MCF 10A (cell line): ENCODE measurements at regions not wholly inside any gene's neighbourhood (a gene's known extent, or its start where the extent isn't known, plus 50 kb on each side); places are given as distances from the start of the nearest gene placed in this dataset.

ENCODE experiments used
- BruUV-seq: library from RNA; stranded (reverse); fragments of 400-500 nt; replicated peaks from 2 replicates; lab custom pipeline; 2021; lab: Mats Ljungman, UMichigan
- CTCF ChIA-PET: fragments of 300-600 bp; sonication (Branson Sonifier 250); formaldehyde crosslinking; extraction: SDS; loops from one replicate; lab custom pipeline; 2021; ENCODE audit warnings: antibody characterized with exemption, inconsistent platforms; lab: Yijun Ruan, JAX
- POLR2A ChIA-PET: fragments of 300-600, 350-650 bp; sonication (Branson Sonifier 250); formaldehyde crosslinking; extraction: SDS; loops from one replicate; lab custom pipeline; 2020; ENCODE audit warnings: antibody characterized with exemption, inconsistent platforms; lab: Yijun Ruan, JAX
- DNase-seq: peaks from one replicate; pipeline ENCODE4 v3.0.0-alpha.2; 2018; ENCODE audit not compliant: unreplicated experiment
- H3K27ac Mint-ChIP-seq: one replicate; pipeline ENCODE4 v1.8.0; 2022; ENCODE audit warnings: mild to moderate bottlenecking, low read depth, mixed read lengths; ENCODE audit not compliant: unreplicated experiment
- H3K27me3 Mint-ChIP-seq: one replicate; pipeline ENCODE4 v1.8.0; 2022; ENCODE audit warnings: mixed read lengths; ENCODE audit not compliant: insufficient read depth, unreplicated experiment
- H3K36me3 Mint-ChIP-seq: one replicate; pipeline ENCODE4 v1.8.0; 2022; ENCODE audit warnings: mild to moderate bottlenecking, moderate library complexity, mixed read lengths; ENCODE audit not compliant: insufficient read depth, unreplicated experiment
- H3K4me1 Mint-ChIP-seq: one replicate; pipeline ENCODE4 v1.8.0; 2022; ENCODE audit warnings: mixed read lengths; ENCODE audit not compliant: insufficient read depth, unreplicated experiment
- H3K4me3 Mint-ChIP-seq: one replicate; pipeline ENCODE4 v1.8.0; 2022; ENCODE audit warnings: mild to moderate bottlenecking, moderate library complexity, mixed read lengths; ENCODE audit not compliant: unreplicated experiment
- H3K9me3 Mint-ChIP-seq: one replicate; pipeline ENCODE4 v1.8.0; 2022; ENCODE audit warnings: mixed read lengths; ENCODE audit not compliant: unreplicated experiment
- intact Hi-C: fragments of 100-400 bp; cut with micrococcal nuclease; formaldehyde crosslinking; loops from 2 replicates; pipeline ENCODE4 v1.14.1; 2022
- TF ChIP-seq, protein P1 (sequence below): fragments of 200-600 bp; IDR thresholded peaks from one replicate; pipeline ENCODE4 v1.8.0; 2022; ENCODE audit warnings: antibody characterized with exemption, mild to moderate bottlenecking; ENCODE audit not compliant: unreplicated experiment

DNA sequence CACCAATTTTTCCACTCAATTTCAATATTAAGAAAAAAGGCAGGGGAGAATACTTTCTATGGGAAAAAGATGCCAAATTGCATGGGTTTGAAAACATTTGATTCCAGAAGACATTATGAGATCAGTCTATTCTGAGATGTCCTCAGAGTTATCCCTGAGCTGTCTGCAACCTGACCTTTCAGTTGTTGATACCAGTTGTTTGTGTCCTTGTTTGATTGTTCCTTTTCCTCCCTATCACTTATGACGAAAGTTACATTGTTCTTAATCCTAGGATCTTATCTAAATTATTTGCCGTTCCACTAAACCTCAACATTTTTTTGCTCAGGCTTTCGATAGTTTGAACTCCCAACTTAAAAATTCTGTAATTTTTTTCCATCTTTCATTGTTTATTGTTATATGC lies 336.3 kb upstream of the NOVA1 start:
- Mint-ChIP-seq H3K4me3 (no peak overlapping the region), H3K9me3 (no peaks in the 10 kb centered on the region), H3K4me1 (peaks cover 5% of the 10 kb centered on the region), H3K27me3 (peaks cover 58% of the 10 kb centered on the region), H3K27ac (no peak overlapping the region), H3K36me3 (no peaks in the 10 kb centered on the region)
- intact Hi-C loops = no loop called here
- POLR2A ChIA-PET = no interaction called here
- CTCF ChIA-PET = no interaction called here
- TF ChIP-seq, protein P1, sequence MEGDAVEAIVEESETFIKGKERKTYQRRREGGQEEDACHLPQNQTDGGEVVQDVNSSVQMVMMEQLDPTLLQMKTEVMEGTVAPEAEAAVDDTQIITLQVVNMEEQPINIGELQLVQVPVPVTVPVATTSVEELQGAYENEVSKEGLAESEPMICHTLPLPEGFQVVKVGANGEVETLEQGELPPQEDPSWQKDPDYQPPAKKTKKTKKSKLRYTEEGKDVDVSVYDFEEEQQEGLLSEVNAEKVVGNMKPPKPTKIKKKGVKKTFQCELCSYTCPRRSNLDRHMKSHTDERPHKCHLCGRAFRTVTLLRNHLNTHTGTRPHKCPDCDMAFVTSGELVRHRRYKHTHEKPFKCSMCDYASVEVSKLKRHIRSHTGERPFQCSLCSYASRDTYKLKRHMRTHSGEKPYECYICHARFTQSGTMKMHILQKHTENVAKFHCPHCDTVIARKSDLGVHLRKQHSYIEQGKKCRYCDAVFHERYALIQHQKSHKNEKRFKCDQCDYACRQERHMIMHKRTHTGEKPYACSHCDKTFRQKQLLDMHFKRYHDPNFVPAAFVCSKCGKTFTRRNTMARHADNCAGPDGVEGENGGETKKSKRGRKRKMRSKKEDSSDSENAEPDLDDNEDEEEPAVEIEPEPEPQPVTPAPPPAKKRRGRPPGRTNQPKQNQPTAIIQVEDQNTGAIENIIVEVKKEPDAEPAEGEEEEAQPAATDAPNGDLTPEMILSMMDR = no peak
- DNase-seq = no peak
- no TSS peak for BruUV-seq

DNA sequence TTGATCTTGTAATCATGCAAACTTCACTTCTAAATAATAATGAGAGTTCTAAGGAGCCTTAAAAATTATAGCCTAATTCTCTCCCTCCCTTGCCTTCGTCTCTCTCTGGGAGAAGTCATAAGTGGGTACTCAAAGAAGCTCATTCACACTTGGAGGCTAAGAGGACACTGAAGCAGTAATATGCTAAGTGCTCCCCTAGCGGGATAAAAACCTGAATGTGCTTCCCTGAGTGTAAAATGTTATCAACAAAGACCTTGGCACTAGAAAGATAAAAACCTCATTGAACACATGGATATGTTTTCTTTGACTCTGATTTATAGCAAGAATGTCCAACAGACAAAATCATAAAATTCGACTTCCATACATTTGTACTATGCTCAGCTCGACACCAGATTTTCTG lies 337.9 kb upstream of the NOVA1 start:
- ChIA-PET CTCF (no interaction called here), POLR2A (no interaction called here)
- H3K27ac Mint-ChIP-seq = no peak overlapping the region
- intact Hi-C loops = no loop called here
- no TSS peak for BruUV-seq
- peaks cover 2% of the 10 kb centered on the region for H3K4me1 Mint-ChIP-seq
- DNase-seq = no peak
- TF ChIP-seq, protein P1 = no peak
- no peak overlapping the region for H3K4me3 Mint-ChIP-seq
- no peaks in the 10 kb centered on the region for H3K36me3 Mint-ChIP-seq
- H3K9me3 Mint-ChIP-seq = no peaks in the 10 kb centered on the region
- peaks cover 59% of the 10 kb centered on the region for H3K27me3 Mint-ChIP-seq

DNA sequence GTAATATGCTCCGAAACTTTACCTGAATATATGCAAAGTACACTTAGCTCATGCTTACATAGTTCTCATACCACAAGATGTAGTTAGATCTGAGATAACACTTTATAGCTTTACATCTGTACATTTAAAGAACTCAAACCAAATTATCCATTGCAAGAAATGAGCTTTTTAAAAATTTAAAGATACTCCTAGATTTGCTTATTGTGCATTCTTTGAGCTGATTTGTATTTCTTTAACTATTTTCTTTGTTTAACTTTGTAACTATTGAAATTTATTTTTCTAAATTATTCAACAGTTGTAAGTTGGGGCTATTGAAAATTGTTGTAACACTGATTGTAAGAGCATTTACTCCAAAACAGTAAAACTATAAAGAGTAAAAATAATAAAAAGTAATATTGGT lies 340.2 kb upstream of the NOVA1 start:
- H3K4me1 Mint-ChIP-seq = no peaks in the 10 kb centered on the region
- DNase-seq = no peak
- POLR2A ChIA-PET = no interaction called here
- CTCF ChIA-PET = no interaction called here
- H3K27ac Mint-ChIP-seq = no peak overlapping the region
- no peaks in the 10 kb centered on the region for H3K9me3 Mint-ChIP-seq
- intact Hi-C loops = no loop called here
- no TSS peak for BruUV-seq
- TF ChIP-seq, protein P1 = no peak
- H3K36me3 Mint-ChIP-seq = no peaks in the 10 kb centered on the region
- no peak overlapping the region for H3K4me3 Mint-ChIP-seq
- H3K27me3 Mint-ChIP-seq = peaks cover 43% of the 10 kb centered on the region

DNA sequence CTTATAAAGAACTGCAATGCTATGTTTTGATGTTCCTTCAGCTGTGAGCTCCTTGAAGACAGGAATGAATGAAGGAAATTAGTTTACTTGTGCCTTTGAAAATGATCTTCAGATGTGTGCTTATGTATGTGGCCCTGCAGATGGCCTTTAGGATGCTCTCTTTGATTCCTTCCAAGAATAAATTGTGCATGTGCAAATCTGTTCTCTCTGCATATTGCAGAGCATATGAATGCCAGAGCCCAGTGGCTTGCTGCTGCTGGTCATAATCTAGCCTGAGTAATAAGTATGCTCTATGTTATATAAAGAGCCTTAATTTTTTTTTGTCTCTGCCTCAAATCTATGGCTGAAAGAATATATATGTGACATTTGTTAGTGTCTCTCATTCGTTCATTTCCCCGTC lies 341.9 kb upstream of the NOVA1 start:
- POLR2A ChIA-PET = no interaction called here
- no peak overlapping the region for H3K4me3 Mint-ChIP-seq
- no peak for DNase-seq
- intact Hi-C loops = no loop called here
- CTCF ChIA-PET = no interaction called here
- peaks cover 44% of the 10 kb centered on the region for H3K27me3 Mint-ChIP-seq
- no peaks in the 10 kb centered on the region for H3K36me3 Mint-ChIP-seq
- no TSS peak for BruUV-seq
- TF ChIP-seq, protein P1 = no peak
- H3K4me1 Mint-ChIP-seq = no peaks in the 10 kb centered on the region
- H3K27ac Mint-ChIP-seq = no peak overlapping the region
- H3K9me3 Mint-ChIP-seq = no peaks in the 10 kb centered on the region
